NCI-H1092 treated with DMSO at 0.1 percent for 48 hours (cell line): ENCODE measurements at regions not wholly inside any gene's neighbourhood (a gene's known extent, or its start where the extent isn't known, plus 50 kb on each side); places are given as distances from the start of the nearest gene placed in this dataset.
"Not testable (repeated sequence)": the region's sequence is repeated elsewhere in the genome, so short reads cannot be mapped to it uniquely, and the experiment has no call there.

ENCODE experiments used
- DNase-seq: peaks from one replicate; lab custom pipeline; 2025; lab: John Stamatoyannopoulos, UW

DNA sequence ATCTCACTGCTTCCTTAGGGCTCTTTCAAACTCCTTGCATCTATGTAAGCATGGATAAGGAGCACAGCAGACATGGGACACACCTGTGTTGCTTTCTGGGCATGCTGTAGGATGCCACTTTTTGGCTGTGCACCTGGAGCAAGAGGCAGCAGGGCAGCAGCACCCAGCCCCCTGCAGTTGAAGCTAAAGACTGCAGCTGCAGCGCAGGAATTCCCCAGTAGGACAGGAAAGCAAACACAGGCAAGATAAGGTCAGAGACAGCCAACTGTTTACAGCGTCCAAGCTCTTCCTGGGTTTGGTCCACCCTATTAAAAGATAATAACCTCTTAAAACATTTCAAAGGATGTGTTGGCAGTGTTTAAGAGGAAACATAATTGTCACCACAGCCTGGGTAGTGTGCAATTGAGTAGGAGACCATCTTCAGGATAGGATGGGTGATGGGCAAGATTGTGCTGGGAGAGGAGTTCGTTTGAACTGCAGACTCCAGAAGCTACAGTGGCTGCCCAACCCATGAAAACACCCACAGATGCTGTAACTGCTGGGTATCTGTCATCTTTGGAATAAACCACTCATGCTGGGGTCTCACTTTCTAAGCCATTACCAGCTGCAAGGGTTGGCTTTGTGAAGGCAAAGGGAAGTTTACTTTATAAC, 242.3 kb upstream of the PLGLB1 start:
- DNase-seq: not testable (repeated sequence)

DNA sequence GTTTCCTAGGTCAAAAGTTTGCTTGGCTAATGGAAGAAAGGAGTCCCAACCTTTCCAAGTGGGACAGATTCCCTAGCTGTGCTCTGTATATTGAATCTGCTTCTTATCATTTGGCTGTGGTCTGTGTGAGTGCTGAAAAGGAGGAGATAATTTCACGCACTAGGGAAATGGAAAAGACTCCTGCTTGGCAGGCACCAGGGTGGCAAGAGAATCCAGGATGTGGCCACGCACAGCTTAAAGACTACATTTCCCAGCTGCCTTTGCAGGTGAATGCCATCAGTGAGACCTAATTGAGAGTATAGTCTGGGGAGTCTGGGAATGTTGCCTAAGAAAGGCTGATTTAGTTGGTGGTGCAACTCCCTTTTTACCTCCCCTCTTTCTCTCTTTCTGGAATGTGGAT, 253.5 kb upstream of the PLGLB1 start:
- DNase-seq: not testable (repeated sequence)

DNA sequence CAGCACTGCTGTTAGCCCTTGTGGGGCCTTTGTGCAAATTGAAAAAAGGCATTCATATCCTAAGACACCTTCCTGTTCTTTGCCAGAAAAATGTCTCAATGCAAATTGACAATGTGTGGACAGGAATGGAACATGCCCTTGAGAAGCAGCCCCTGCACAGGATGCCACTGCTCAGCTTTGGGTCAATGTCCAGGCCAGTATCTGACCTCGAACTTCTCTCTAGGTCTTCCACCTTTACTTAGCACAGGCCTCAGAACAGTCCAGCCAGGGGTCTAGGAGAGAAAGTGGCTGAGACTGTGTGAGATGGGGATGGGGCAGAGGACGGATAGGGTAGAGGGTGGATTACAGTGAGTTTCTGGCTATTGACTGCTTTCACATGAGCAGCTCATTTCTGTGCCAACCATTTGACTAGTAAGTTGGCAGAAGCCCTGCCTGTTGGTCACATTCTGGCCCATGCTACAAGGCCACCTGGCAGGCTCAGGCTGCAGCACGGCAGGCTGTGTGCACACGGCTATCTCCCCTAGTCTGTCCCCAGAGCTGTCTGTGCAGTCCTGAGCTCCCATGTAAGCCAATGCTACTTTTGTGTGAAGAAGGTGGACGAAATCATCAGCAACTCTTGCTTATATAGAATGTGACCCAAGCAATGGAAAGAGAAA, 254.5 kb upstream of the PLGLB1 start:
- DNase-seq: not testable (repeated sequence)

DNA sequence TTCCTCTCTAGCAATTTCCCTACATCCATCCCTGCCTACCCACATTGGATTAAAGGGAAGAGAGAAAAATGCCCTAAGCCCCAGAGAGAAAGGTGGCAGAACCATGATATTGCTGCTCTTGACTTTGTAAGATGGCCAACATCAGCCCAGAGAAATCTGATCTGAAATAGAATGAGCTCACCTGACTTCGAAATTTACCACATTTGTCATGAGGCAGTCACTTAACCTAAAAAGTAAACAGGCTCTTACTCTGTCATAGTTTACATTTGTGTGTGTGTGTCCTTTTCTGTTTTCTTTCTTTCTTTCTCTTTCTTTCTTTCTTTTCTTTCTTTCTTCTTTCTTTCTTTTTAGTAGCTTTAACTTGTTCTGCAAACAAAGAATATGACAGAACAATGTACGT, 255.0 kb upstream of the PLGLB1 start:
- DNase-seq: not testable (repeated sequence)

DNA sequence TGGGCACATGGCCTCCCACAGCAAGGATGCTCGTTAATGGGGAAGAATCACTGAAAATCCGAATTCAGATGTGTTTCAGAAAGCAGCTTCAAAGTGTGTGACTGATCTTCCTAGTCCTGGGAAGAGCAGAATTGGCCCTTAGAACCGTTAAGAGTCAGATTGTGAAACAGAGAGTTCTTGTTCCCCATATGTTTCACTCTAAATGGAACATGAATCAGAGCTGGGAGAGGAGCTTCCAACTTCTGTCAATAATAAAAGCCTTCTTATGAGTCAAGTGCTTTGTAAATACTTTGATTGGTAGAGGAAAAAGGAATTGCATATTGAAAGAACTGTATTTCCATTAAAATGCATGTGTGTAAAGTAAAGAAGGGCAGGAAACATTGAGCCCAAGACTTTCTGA, 256.1 kb upstream of the PLGLB1 start:
- DNase-seq: not testable (repeated sequence)

DNA sequence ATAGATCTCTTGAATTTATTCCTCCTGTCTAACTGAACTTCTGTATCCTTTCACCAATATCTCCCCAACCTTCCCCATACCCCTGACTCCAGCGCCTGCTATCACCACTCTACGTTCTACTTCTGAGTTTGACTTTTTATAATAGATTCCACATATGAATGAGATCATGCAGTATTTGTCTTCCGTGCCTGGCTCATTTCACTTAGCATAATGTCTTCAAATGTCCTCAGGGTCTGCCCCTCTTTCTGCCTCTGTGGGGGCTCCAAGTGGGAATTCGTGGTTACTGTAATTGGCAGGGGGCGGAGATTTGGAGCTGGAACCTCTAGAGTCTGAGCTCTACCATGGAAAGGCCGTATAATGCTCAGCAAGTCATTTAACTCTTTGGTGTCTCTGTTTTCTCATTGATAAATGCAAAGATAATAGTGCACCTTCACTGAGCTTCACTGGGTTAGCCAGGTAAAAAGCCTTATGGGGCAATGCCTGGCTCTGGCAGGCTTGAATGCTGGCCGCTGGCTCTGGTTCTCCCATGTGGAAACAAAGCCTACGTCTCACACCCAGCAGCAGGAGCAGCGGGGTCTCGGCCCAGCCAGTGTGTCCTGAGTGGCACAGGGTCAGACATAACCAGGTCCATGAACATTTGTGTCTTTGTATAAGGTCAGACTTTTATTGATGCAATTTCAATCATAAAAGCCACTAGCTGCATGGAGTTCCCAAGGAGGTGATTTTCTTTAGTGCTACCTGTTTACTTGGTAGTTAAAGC, 259.1 kb upstream of the PLGLB1 start:
- DNase-seq: not testable (repeated sequence)

DNA sequence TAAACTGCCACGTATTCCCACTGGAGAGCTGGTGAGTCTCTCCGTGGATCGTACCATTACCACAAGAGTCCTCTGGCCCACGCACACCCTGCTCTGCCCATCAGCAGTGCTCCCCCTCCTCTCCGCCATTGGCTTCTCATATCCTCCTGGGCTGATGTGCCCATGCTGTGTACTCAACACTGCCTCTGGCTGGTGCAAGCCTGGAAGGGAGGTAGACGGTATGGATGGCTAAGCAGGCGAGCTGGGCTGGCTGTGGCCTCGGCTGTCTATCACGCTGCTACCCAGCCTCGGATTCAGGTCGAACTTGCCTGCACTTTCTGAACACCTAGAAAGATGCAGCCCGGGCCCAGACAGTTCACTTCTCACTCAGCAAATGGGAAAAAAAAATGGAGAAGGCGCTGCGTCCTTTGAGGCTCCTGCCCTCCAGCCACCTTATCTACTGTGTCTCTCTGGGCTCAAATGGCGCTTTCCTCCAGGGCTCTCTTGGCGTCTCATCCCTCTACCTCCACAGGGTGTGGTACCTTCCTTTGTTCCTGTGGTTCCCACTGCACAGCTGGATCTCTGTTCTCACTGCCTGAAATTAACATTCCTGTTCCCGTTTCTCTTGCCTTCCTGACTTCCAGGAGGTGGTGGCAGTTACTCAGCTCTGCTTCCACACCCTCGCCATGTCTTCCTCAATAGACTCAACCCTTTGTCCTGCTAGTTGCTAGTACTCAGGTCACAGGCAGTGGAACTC, 262.3 kb upstream of the PLGLB1 start:
- DNase-seq: not testable (repeated sequence)

DNA sequence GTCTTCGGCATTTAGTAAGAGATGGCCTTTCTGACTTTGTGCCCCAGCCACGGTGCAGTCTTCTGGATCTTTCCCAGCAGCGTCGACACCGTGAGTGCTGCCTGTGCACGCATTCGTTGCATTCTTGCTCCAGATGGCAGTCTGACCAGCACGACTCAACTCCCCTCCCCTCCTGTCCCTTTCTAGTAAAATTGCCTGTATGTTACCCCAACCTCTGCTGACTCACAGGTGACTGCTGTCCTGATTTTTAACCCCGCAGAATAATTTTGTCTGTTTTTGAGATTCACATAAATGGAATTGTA, 262.8 kb upstream of the PLGLB1 start:
- not testable (repeated sequence) for DNase-seq

DNA sequence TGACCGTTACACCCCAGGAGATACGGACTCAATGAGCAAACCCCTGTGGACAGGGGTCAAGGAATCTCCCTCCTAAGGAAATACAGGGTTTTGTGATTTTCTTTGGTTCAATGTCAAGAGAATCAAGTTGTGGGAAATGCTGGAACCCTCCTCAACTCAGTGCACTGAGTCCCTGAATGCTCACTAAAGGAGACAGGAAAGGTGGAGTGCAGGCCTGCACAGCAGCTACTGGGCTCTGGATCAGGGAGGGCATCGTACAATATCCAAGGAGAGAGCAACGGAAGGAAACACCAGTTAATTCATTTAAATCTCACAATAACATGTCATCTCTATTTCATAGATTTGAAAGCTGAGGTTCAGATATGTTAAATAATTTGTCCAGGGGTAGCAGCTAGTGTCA, 263.5 kb upstream of the PLGLB1 start:
- not testable (repeated sequence) for DNase-seq

DNA sequence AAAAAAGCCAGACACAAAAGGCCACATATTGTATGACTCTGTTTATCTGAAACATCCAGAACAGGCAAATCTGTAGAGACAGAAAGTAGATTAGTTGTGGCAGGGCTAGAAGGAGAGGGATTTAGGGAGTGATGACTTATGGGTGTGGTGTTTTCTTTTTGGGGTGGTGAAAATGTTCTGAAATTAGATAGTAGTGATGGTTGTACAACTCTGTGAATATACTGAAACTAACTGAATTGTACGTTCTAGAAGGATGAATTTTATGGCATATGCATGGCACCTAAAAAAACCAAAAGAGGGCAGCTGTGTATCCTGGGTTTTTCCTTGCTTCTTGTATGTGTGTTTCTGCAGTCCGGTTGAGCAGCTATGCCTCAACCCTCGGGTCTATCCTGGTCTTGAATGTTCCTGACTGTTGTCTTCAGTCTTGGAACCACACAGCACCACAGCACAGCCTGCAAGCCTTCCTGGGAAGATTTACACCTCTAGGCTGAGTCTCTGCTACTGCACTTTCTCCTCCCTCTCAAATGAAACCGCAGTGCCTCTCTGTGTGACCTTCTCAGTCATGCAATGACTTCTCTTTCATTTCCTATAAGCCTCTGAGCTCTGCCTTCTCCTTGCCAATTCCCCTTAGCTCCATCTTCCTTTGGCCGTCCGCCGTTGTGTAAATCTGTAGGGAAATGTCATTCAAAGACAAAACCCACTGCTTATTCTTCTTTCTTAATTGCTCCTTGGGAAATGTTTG, 269.1 kb upstream of the PLGLB1 start:
- not testable (repeated sequence) for DNase-seq

DNA sequence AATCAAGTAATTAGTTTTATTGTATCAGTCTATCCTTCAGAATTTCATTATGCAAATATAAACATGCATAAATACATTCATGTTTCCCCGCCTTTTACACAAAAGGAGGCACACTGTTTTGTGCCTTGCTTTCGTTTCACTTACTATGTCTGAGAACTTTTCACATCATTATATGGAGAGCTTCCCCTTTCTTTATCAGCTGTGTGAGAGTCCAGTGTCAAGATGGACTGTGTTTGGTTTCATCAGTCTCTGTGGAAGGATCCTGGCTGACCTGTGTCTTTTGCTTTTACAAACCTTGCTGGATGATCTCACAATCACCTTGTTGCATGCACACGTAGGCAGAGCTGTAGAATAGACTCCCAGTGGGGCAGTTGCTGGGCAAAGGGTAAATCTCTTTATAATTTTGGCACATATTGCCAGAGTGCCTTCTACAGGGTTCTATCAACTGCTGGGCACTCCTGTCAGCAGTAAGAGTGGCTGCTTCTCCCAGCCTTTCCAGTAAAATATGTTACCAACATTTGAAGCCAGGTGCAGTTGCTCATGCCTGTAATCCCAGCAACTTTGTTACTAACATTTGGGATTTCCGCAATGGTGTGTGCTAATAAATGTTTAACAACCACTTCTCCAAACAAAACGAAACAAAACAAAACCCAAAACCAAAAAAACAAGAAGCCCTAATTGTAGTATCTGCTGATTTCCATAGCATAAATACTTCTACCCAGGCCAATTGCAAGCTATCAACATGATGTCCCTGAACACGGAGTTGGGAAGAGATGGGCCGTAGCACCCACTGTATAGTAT, 270.0 kb upstream of the PLGLB1 start:
- DNase-seq: not testable (repeated sequence)

DNA sequence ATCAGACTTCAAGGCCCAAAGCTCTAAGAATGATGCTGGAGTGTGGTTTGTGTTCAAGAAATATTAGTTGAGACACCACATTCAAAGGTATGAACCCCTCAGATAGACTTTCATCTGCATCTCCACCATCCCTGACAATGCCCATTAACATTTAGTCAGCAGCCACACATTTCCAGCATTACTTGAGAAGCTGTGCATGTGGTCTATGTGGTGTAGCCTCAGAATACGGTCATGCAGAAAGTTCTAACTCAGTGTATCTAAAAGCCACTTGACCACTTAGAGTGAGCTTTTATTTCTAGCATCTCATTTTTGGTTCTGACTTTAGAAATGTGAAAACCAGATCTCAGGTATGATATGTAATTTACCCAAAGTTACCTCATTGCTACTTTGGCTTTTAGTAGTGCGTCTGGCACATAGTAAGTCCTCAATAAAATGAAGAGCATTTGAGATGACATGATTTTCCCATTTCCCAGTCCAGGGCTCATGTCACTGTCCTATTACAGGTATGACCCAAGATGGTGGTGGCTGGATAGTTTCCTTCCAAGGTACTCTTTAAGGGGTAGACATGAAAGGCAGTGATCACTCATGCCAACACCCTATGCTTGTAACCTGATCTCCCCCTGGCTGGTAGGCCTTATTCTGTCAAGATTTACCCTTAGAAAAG, 272.4 kb upstream of the PLGLB1 start:
- DNase-seq: not testable (repeated sequence)

DNA sequence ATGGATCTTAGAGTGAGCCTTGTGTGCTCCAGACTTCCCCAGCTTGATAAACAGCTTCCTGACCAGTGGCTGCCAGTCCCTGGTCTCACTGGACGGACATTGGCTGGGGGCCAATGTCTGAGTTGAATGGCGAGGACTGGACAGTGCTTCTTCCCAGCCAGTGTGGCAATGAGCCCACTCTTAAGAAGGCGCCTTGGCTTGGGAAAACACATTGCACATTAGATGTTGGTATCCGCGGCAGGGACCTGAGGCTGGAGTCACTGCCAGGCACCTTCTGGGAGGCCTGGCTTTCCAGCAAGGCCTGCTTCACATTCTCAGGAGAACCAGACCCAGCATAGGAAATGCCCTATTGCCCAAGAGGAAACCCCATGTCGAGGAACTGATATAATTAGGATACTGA, 273.5 kb upstream of the PLGLB1 start:
- not testable (repeated sequence) for DNase-seq

DNA sequence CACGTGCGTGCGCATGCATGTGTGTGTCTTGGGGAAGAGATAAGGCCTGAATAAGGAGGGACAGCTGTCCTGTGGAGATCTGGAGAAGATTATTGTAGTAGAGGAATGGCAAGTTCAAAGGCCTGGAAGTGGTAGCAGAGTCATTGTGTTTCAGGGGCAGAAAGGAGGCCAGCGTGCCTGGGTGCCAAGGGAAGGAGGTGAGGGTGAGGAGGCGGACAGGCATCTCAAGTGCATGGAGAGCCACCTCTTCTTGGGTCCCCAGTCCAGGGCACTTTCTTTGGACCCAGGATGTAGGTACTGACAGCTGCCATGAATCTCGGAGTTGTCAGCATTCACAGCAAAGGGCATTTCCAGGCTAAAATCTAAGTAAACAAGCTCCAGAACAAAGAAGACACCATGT, 279.7 kb upstream of the PLGLB1 start:
- DNase-seq: not testable (repeated sequence)

DNA sequence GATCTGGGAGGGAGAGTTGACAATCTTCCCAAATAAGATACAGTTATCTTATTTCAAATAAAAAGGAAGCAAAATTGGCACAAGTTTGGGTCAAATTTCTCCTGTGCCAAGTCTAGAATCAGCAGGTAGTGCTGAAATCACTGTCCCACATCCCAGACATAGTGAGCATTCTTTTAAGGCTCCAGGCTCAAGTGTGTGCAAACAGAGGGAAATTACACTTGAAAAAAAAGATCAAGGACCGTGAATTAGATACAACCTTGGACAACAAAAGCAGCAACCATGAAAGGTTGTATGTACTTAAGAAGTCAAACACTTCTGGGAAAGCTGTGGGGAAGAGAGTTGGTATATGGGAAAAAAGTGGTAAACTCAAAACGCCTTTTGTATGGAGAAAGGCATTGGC, 280.2 kb upstream of the PLGLB1 start:
- DNase-seq: not testable (repeated sequence)

DNA sequence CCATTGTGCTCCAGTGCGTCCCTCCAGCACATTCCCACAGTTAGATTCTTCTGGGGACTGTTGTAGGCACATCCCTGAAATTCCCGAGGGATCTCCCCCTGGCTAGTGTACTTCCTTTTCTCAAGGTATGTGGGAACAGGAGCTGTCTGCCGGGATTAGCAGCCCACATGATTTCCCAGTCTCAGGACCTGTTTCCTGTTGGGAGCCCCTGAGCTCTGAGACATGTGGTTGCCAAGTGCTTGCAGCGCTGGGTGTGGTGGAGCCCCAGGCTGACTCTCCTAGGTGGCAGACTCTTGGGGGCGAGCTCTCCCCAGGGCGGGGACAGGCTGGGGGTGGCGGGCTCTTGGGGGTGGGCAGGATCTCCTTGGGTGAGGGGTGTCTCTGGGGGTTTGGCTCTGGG, 287.0 kb upstream of the PLGLB1 start:
- DNase-seq: not testable (repeated sequence)

DNA sequence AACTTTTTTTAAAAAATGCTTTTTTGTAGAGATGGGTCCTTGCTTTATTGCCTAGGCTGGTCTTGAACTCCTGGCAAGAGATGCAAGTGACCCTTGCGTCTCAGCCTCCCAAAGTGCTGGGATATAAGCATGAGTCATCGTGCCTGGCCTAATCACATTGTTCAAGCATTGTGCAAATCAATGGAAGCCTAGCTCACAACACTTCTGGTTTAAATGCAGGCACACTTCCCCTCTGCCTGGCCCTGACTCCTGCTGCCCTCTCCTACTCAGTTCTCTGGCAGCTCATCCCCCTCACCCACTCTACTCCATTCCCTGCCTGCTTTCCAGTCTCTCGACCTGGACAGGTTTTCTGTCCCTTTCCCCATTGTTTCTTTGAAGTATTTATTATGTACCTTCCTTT, 288.1 kb upstream of the PLGLB1 start:
- DNase-seq: not testable (repeated sequence)

DNA sequence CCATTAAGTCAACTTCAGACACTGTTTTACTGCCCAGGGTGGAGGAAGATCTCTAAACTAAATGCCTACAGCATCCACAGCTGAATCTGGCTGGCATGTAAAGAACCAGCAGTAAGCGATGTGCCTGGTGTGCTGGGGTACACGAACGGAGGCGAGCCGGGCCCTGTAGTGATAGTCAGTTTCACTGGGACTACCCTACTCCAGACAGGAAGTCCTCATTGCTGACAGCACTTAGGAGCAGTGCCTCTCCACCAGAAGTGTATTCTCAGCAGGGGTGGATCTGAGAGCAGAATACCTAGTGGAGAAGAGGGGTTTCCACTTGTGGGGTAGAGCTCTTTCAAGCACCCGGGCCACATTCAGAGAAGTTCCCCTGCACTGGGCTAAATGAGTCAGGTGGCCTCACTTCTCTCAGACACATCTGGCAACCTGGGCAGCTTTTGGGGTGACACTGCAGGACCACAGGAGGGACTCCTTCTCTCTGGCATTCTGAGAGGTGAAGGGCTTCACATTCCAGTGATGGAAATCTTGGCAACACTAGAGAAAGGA, 290.3 kb upstream of the PLGLB1 start:
- DNase-seq: not testable (repeated sequence)

DNA sequence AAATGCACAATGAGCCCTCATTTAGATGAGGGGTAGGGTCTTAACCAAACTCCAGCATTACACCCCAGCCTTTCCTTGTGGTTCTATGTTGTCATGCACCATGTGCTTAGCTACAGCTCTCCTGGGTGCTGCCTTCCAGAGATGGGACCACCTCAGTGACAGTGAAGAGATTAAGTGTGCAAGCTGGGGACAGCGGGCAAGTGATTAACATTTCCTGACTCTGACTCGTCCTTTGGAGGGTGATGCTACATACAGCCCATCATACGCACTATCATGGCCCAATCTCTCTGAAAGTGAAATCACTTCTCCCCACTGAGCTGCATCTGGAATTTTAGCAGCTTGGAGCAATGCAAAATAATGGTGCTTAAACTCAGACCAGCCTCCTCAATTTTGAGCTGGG, 293.0 kb upstream of the PLGLB1 start:
- not testable (repeated sequence) for DNase-seq
